ENCODE measurements at regions not wholly inside any gene's neighbourhood (a gene's known extent, or its start where the extent isn't known, plus 50 kb on each side); places are given as distances from the start of the nearest gene placed in this dataset.

DNA sequence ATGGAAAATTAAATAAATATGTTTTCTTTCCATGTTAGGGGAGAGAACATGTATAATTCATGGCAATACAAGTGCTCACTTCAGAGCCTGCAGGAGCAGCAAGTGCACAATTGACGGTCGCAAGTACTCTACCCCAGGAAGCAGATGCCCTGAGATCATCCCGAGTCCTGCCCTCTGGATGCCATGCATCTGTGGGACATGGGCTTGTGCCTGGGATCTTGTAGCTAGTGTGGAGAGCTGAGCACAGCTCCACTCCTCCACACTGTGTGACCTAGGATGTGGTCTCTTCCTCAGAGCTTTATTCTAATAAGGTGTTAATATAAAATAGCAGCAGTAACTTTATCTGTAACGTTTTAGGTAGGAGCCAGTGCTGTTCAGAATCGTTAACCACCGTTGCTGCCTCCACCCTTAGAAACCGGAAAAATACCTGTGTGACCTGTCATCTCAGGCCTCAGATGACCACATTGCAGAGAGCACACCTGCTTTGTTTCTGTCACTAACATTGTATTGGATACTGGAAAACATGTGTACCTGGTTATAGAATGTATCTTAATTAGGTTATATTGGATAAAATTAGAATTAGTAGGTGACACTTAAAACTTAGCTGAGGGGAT is 105.0 kb upstream of the GOLGA6L6 start:
- TF ChIP-seq MAX (IDR thresholded peaks at IDR 0.05; ENCODE audit: low read depth) (no peak), MXI1 (IDR thresholded peaks at IDR 0.05; ENCODE audit: low read depth, low read length) (no peak), GABPA (IDR thresholded peaks at IDR 0.05; ENCODE audit: low read depth) (no peak), CTCF (IDR thresholded peaks at IDR 0.05) (no peak), GATA2 (CRISPR knock-in tag; IDR thresholded peaks at IDR 0.05) (no peak), EP300 (IDR thresholded peaks at IDR 0.05; ENCODE audit: borderline replicate concordance in 1 of 2, low read depth in 1 of 2, low read length in 1 of 2) (no peak), RFX5 (IDR thresholded peaks at IDR 0.05; ENCODE audit: low read length) (no peak), FOXJ3 (CRISPR knock-in tag; IDR thresholded peaks at IDR 0.05) (no peak), USF1 (IDR thresholded peaks at IDR 0.05; ENCODE audit: borderline replicate concordance, low read depth) (no peak), NRF1 (IDR thresholded peaks at IDR 0.05; ENCODE audit: low read depth, low read length) (no peak), TCF12 (IDR thresholded peaks at IDR 0.05) (no peak), RCOR1 (IDR thresholded peaks at IDR 0.05; ENCODE audit: low read length) (no peak), SMC3 (IDR thresholded peaks at IDR 0.05; ENCODE audit: low read depth, low read length) (no peak), POLR2AphosphoS5 (IDR thresholded peaks at IDR 0.05; ENCODE audit: low read depth, low read length) (no peak), NFIC (IDR thresholded peaks at IDR 0.05; ENCODE audit: borderline replicate concordance) (no peak), FOSL2 (IDR thresholded peaks at IDR 0.05; ENCODE audit: borderline replicate concordance, low read depth) (no peak), ZBTB33 (IDR thresholded peaks at IDR 0.05; ENCODE audit: borderline replicate concordance, low read depth) (no peak)
- Histone ChIP-seq H3K9me3 (no peaks in the 10 kb centered on the region), H3K27me3 (ENCODE audit: insufficient read depth) (peaks cover 40% of the 10 kb centered on the region), H3K4me2 (no peak overlapping the region), H3K4me3 (ENCODE audit: low read depth in 2 of 2, low read length in 1 of 2) (no peak overlapping the region), H3K27ac (ENCODE audit: low read depth in 2 of 2, low read length in 1 of 2) (no peak overlapping the region), H4K20me1 (ENCODE audit: insufficient read depth) (no peaks in the 10 kb centered on the region), H3K36me3 (replicated peaks in 1 of 2; ENCODE audit: control insufficient read depth in 1 of 2, insufficient read depth in 2 of 2, low read length in 1 of 2) (no peaks in the 10 kb centered on the region), H3F3A (replicated peaks; ENCODE audit: insufficient read depth) (no peaks in the 10 kb centered on the region), H3K4me1 (ENCODE audit: control insufficient read depth in 1 of 2, insufficient read depth in 2 of 2, low read depth in 1 of 2, low read length in 1 of 2) (no peaks in the 10 kb centered on the region), H3K9ac (no peak overlapping the region), H3K79me2 (ENCODE audit: insufficient read depth) (no peaks in the 10 kb centered on the region), H3K9me2 (no peaks in the 10 kb centered on the region), H2AFZ (ENCODE audit: low read depth) (no peak overlapping the region)
- ChIA-PET POLR2A (no interaction called here), CTCF (interaction anchor here (1.2 kb wide), 1 partner anchor 12 kb away, joined by 4 read pairs; no protein-coding TSS in a partner anchor)
- no peak for DNase-seq
- 2% methylated on average over 7 of the region's 7 CpGs for WGBS (ENCODE audit: low lambda C conversion rate)

Data from SK-N-SH (cell line).